ENCODE measurements at regions not wholly inside any gene's neighbourhood (a gene's known extent, or its start where the extent isn't known, plus 50 kb on each side); places are given as distances from the start of the nearest gene placed in this dataset.
"Not testable (repeated sequence)": the region's sequence is repeated elsewhere in the genome, so short reads cannot be mapped to it uniquely, and the experiment has no call there.

DNA sequence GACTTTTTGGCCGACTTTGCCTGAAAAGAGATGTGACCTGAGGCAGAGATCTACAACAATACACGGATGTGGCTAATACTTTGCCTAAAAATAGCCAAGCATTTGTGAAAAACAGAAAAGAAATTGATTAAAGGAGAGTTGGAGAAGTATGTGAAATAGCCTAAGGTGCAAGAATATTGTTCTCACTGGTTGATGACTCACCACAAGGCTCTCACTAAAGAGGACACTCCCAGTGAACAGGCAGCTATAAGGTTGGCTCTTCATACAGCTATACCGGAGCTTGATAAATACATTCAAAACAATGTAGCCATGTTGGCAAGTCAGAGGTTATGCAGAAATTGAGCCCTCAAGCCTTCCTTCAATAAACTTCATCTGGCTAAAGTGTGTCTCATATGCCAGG, 317.2 kb upstream of the GRAMD2B start:
- DNase-seq (ENCODE audit: low spot score) (no peak), FAIRE-seq (no peak)

DNA sequence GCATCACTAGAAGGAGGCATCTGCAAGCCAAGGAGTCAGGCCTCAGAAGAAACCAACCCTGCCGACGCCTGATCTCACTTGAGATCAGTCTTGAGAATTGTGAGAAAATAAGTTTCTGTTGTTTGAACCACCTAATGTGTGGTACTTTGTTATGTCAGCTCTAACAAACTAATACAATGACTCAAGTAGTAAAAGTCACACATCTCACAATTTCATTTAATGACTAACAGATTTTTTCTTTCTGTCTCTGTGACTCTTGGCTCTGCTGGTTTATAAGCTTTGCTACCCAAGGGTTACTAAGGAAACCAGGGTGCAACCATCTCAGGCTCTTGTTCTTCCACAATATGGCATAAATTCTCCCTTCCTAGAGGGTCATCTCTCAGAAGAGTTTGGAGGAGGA, 315.8 kb upstream of the GRAMD2B start:
- no peak for FAIRE-seq
- DNase-seq (ENCODE audit: low spot score): no peak

DNA sequence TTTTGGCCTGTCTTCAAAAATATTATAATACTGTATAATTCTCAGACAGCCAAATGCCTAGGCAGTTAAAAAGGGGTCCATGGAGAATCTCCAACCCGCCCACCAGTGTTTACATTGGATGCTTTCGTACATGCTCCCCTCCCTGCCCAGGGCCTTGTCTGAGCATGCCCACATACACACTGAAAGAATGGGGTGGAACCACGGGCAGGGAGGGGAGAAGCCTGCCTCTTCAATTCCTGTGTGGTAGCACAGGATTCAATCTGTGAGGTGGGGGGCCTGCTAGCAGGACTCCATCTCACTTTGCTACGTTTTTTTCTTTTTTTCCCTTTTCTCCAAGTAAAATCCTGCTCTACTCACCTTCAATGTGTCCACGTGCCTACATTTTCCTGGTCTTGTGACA, 314.7 kb upstream of the GRAMD2B start:
- FAIRE-seq (no peak), DNase-seq (ENCODE audit: low spot score) (no peak)

DNA sequence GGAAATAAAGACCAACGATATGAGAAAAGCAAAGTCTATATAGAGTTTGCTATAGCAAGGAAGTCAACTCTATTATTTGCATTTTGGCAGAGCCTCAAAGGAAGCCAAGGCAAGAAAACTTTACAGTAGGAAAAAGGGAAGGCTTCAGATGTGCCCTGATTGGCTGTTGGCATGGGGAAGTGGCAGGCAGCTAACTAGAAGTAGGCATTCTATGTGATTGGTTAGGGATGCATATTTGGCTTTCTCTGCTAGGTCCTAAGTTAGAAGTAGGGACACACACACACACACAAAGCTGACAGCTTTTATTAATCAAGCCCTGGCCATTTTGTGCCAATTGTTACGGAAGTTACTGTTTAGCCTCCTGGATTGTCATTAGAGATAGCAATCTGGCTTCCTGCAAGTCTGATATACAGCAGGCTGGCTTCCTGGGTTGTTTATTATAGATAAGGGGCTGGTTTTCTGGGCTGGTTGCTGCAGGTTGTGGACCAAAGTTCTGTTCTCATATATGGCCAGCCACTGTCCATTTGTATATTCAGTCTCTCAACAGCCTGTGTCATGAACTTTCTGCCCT, 308.1 kb upstream of the GRAMD2B start:
- FAIRE-seq: no peak

DNA sequence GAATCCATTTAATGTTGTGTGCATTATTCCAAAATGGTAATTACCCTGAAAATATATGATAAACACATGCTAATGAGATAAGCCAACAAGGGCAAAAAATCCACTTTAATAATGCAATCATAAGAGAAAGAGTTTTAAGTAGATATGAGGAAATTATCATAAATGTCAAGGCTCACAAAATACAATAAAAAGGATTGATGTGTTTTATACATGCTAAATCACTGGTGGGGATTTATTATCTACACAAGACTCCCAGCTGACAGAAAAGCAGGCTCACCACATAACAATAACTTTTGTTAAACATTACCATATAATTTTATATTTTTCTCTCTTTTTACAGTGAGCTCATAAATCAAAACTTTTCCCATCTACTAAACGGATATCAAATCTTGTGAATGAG, 306.2 kb upstream of the GRAMD2B start:
- FAIRE-seq: no peak

More for the DNA sequence above, 308.1 kb upstream of the GRAMD2B start:
- DNase-seq (ENCODE audit: low spot score): no peak

DNA sequence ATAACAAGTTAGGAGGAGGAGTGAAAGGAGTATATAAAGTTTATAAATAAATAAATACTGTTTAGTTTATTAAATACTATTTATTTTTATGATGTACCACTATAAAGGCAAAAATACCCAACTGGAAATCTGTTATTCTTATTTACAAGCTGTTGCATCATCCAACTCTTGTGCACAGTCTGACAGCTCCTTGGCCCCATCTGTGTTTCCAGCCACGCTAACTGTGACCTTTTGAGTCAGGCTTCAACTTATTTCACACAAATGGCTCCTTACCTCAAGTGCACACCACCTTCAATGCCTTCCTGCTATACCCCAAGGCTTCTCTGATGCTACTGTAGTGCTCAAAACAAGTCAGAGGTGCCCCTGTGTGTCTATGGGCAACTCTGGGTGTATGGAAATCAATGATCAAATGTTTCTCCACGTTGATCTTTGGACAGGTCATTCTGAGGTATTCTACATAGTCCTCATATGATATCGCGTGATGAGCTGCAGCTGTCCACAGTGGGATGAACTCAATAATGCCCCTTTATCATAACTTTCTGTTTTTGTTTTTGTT, 303.2 kb upstream of the GRAMD2B start:
- DNase-seq (ENCODE audit: low spot score) (no peak), FAIRE-seq (no peak)

More for the DNA sequence above, 306.2 kb upstream of the GRAMD2B start:
- no peak for DNase-seq (ENCODE audit: low spot score)

DNA sequence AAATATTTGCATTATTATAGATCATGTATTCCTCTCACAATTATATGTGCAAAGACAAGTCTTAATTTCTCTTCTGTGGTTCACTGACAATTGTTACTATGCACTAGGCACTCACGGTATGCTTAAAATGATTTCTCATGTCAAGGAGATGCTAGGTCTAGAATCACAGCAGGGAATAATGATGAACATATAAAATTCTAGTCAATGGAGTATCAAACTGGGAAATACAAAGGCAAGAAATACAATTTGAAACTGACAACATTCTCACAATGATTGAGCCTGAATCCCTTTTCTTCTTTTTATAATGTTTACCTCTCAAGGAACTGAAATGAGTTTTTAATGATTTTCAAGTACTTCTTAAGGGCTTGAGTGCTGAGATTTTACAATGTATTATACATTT, 302.3 kb upstream of the GRAMD2B start:
- no peak for FAIRE-seq
- no peak for DNase-seq (ENCODE audit: low spot score)

DNA sequence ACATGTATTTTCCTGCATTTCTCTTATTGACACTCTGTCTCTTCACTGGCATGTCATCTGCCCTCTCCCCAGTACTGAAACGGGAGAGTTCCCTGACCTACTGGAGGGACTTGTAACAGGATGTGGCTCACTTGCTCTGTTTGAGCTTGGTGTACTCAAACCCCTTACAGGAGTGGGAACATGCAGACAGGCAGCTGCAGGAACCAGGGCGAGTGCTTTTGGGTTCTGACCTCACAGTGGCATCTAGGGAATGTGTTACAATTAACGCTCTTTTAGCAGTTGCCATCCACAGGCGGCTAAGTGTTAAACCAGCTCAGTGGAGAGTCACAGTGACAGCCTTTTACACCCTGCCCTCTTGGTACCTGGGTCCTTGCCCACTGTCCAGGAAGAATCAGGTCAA, 300.3 kb upstream of the GRAMD2B start:
- FAIRE-seq (no peak), DNase-seq (ENCODE audit: low spot score) (no peak)

DNA sequence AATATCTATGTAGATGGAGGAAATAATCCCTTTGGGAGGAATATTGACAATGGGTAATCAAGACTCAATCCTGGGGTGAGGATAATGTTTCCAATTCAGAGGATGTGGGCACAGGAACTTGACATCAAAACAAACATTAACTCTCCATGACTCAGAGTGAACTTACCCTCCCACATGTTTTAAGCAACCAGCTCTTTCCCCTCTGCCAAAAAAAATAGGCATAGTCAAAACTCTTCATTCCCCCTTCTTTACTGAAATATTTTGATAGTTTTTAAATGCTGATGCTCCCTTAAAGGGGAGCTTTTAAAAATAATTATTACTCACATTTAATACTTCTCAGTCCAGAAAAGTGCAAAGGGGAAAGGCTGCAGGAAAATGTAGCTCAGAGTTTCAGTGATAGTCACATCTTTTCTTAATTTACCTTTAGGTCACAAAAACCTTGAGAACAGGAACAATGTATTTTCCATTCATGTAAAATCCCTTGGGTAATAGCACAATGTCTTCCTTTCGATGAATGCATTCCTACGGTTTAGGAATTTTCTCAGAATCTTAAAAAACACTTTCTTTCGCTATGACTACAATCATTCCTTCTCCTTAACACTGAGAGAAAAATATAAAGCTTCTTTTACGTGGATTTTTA, 298.4 kb upstream of the GRAMD2B start:
- peak; percentile 23 for DNase-seq (ENCODE audit: low spot score)
- peak; percentile 23 for FAIRE-seq

DNA sequence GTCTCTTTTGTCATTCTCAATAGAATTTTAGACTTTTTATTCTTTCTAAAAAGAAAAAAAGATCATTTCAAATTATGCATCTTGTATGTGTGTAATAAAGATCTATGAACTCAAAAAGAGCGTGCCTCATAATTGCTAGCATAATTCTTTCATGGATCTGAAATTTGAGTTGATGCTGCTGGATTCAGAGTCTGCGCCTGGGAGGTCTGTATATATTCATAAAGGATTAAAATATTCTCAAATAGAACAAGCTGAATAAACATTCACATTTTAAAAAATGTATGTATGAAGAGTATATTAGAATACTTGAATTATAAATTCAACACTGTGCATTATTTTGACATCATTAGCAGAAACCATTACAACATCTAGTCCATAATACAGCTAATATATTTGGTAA, 297.8 kb upstream of the GRAMD2B start:
- FAIRE-seq: no peak
- DNase-seq (ENCODE audit: low spot score): no peak

DNA sequence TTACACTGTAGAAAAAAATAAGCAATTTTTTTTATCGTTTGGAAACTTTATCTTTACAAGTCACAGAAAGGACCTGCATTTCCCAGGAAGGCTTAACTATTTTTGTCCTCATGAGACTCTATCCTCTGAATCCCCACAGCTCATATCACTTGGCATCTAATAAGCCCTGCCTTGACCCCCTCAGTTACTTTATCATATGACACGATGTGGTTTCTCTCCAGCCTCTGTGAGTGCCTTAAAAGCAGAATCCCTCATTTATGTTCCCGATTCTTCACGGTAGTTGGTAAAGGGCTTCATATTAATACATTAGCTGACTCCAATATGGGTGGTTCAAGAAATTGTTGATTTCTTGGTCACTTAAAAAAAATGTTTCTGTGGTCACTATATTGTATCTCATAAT, 296.6 kb upstream of the GRAMD2B start:
- no peak for DNase-seq (ENCODE audit: low spot score)
- FAIRE-seq: no peak

DNA sequence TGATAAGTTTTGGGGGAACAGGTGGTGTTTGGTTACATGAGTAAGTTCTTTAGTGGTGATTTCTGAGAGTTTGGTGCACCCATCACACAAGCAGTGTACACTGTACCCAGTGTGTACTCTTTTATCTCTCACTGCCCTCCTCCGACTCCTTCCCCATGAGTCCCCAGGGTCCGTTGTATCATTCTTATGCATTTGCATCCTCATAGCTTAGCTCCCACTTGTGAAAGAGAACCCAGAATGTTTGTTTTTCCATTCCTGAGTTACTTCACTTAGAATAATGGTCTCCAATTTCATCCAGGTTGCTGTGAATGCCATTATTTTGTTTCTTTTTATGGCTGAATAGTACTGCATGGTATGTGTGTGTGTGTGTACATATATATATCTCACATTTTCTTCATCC, 295.8 kb upstream of the GRAMD2B start:
- not testable (repeated sequence) for FAIRE-seq; DNase-seq (ENCODE audit: low spot score)

DNA sequence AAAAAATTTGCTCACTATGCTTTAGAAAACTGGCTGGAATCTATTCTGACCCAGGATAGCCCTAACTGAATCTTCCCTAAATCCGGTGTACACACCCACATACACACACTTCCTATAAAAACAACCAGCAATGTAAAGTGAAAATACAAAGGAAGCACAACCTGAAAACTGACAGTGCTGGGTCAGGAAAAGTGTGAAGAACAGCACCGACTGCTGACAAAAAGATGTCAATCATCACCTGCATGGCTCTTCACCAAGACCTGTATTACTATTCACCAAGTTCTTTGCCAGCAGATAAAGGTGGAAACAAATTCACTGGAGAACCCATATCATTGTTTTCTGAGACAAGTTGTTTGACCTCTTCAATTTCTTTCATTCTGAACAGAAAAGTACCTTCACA, 293.8 kb upstream of the GRAMD2B start:
- no peak for FAIRE-seq
- DNase-seq (ENCODE audit: low spot score): no peak

DNA sequence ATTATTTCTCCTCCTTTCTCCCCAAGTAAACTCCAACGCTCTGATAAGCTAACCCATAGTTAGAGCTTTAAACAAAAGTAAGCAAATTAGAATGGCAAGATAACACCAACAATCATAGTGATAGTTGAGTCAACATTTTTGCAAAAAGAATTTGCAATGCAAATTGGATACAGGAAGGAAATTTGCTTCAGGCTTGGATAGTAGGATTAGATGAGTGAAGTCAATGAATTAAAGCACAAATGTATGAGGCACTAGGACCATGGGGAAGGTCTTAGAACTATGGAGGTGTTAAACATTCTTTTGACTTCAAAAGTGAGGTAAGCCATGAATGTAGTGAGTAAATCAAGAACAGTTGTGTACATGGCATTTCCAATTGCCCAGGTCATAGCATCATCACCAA, 289.8 kb upstream of the GRAMD2B start:
- FAIRE-seq (no peak), DNase-seq (ENCODE audit: low spot score) (no peak)

DNA sequence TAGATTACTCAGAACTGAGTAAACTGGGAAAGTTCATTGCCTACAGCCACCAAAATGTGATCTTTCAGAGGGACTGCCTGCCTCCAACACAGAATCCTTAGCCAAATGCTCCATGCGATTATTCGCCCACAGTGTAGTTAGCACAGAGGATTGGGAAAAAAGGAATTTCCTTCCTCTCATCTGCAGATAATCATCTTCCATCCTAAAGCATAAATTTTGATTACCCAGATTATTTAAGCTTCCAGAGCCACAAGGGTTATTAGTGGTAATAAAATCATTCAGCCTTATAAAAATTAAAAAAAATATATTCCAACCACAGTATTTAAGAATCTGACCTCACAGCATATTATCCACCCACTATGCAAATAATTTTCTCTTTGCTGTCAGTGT, 285.3 kb upstream of the GRAMD2B start:
- no peak for FAIRE-seq
- no peak for DNase-seq (ENCODE audit: low spot score)

DNA sequence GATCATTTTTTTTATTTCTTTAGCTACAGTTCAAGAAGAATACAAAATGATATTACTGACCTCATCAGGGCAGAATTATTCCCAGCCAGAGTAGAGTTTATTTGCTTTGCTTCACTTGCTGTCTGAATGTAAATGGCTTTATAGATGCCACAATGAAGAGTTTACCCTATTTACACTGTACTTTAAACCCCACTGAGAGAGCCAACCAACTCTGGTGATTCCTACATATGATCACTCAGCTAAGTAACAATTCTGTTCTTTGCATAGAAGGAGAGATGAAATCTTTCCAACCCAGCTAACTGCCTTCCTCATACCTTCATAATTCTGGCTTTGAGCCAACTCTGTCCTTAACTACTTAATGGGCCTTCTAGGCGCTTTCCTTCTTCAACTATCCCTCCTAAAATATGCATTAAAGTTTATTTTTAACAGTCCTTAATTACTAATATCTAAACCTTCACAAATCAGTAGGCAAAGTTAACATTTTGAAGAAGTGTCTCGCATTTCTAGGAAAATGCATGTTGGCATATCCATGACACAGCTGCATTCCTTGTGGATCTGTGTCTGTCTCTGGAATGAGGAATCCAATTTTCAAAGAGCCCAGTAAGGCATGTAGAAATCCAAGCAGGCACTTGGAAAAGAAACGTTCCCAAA, 284.8 kb upstream of the GRAMD2B start:
- FAIRE-seq (peak; percentile 30), DNase-seq (ENCODE audit: low spot score) (peak; percentile 25)

DNA sequence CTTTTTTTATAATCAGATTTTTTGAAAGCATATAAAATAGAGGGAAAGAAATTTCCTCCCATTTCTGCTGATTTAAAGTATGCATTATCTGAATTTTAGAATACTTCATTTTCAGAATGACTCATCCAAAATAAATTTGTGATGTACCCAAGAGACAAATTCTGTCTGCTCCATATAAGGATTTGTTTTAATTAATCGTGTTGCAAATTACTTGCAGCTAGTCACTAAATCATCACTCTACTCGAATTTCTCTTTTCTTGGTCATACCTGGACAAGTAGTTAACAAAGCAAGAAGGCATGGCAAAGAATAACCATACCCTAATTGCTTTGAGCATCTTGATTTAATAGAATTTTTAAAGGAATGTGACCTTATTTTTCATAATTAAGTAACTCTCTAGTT, 284.1 kb upstream of the GRAMD2B start:
- FAIRE-seq (peak; percentile 28), DNase-seq (ENCODE audit: low spot score) (no peak)

DNA sequence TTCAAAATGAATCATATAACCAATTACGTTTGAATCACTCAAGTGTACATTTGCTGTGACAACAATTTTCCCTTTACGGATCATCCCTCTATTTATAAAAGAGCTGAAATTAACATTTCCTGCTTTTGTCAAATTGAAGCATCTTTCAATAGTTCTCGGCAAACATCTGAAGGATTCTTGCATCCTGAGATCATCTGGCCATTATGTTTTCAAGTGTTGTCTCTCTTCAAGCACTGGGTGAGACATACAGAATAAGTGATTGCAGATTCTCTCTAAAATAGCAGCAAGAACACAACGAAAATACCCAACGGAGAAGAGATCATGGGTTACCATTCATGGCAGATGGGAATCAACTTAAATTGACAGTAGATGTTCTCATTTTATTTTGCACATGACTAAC, 283.4 kb upstream of the GRAMD2B start:
- DNase-seq (ENCODE audit: low spot score) (peak; percentile 6), FAIRE-seq (peak; percentile 35)

DNA sequence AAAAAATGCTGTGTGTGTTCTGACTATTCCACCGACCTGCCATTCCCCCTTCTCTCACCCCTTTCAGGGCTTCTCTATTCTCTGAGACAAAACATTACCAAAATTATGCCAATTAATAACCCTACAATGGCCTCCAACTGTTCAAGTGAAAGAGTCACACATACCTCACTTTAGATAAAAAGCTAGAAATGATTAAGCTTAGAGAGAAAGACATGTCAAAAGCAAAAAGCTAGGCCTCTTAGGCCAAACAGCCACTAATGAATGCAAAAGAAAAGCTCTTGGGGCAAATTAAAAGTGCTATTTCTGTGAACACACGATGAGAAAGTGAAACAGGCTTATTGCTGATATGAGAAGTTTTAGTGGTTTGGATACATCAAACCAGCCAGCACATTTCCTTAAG, 279.6 kb upstream of the GRAMD2B start:
- FAIRE-seq (no peak), DNase-seq (ENCODE audit: low spot score) (no peak)

DNA sequence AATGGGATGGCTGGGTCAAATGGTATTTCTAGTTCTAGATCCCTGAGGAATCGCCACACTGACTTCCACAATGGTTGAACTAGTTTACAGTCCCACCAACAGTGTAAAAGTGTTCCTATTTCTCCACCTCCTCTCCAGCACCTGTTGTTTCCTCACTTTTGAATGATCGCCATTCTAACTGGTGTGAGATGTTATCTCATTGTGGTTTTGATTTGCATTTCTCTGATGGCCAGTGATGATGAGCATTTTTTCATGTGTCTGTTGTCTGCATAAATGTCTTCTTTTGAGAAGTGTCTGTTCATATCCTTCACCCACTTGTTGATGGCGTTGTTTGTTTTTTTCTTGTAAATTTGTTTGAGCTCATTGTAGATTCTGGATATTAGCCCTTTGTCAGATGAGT, 272.9 kb upstream of the GRAMD2B start:
- FAIRE-seq; DNase-seq (ENCODE audit: low spot score): not testable (repeated sequence)

DNA sequence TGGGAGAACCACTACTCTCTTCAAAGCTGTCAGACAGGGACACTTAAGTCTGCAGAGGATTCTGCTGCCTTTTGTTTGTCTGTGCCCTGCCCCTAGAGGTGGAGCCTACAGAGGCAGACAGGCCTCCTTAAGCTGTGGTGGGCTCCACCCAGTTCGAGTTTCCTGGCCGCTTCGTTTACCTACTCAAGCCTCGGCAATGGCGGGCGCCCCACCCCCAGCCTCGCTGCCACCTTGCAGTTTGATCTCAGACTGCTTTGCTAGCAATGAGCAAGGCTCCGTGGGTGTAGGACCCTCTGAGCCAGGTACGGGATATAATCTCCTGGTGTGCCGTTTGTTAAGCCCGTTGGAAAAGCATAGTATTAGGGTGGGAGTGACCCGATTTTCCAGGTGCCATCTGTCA, 267.9 kb upstream of the GRAMD2B start:
- DNase-seq (ENCODE audit: low spot score); FAIRE-seq: not testable (repeated sequence)

DNA sequence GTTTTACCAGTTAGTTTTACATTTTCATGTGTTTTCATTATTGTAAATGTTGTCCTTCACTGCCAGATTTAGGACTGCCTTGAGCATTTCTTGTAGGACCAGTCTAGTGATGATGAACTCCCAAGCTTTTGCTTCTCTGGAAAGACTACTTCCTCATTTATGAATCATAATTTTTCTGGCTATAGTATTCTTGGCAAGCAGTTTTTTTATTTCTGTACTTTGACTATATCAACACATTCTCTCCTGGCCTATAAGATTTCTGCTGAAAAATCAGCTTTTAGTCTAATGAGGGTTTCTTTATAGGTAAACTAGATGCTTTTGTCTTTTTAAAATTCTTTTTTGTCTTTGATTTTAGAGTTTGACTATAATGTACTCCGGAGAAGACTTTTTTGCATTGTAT, 256.8 kb upstream of the GRAMD2B start:
- DNase-seq (ENCODE audit: low spot score): no peak
- FAIRE-seq: no peak

DNA sequence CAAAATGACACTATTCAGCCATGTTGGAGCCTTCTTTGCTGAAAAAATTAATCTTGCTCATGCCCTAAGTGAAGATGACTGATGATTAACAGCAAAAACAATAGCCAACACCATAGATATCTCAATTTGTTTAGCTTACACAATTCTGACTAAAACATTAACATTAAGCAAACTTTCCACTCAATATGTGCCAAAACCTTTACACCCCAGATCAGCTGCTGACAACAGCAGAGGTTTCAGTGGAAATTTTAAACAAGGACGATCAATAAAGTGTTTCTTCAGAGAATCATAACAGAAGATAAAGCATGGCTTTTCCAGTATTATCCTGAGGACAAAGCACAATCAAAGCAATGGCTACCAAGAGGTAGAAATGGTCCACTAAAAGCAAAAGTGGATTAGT, 254.4 kb upstream of the GRAMD2B start:
- DNase-seq (ENCODE audit: low spot score) (no peak), FAIRE-seq (no peak)

Data from RCC 7860 (cell line).